ENCODE measurements at regions not wholly inside any gene's neighbourhood (a gene's known extent, or its start where the extent isn't known, plus 50 kb on each side); places are given as distances from the start of the nearest gene placed in this dataset.

DNA sequence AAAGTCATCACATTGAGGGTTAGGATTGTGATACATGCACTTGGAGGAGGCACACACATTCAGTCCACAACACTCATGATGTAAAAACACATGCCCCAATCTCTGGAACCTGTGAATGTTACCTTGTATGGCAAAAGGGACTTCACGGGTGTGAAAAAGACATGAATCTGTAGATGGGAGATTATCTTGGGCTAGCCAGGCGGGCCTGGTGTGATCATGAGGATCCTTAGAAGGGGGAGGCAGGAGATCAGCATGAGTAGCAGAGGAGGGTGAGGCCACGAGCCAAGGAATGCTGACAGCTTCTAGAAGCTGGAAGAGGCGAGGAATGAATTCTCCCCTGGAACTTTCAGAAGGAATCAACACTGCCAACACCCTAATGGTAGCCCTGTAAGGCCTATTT, 77.5 kb upstream of the ENPP6 start:
- intact Hi-C loops (cut with micrococcal nuclease), result no loop called here
- H3K9me3 Mint-ChIP-seq, result peaks cover 4% of the 10 kb centered on the region
- no peak overlapping the region for H3K27ac Mint-ChIP-seq
- H3K27me3 Mint-ChIP-seq, result no peaks in the 10 kb centered on the region
- peak; percentile 53 for DNase-seq
- no peaks in the 10 kb centered on the region for H3K4me1 Mint-ChIP-seq
- no peak overlapping the region for H3K4me3 Mint-ChIP-seq
- H3K36me3 Mint-ChIP-seq (ENCODE audit: low read depth), result no peaks in the 10 kb centered on the region

DNA sequence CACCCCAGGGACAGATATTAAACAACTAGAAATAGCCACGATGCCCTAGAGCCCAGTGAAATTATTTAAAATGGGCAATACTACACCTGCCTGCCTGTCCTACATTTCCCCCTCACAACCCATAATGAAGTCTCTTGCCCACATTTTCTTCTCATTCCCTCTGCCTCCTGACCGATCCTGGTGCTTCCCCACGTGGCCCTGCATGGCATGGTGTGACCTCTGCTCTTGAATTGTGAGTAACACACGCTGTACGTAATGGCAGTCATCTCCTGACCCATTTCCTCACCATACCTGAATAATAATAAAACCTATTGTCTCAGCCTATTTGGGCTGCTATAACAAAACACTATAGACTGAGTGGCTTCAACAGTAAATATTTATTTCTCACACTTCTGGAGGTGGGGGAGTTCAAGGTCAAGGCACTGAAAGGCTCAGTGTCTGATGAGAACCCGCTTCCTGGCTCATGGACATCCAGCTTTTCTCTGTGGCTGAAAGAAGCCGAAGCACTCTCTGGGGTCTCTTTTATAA, 77.0 kb upstream of the ENPP6 start:
- no peak overlapping the region for H3K4me3 Mint-ChIP-seq
- no peaks in the 10 kb centered on the region for H3K27me3 Mint-ChIP-seq
- peaks cover 4% of the 10 kb centered on the region for H3K9me3 Mint-ChIP-seq
- intact Hi-C loops (cut with micrococcal nuclease), result no loop called here
- H3K36me3 Mint-ChIP-seq (ENCODE audit: low read depth), result no peaks in the 10 kb centered on the region
- no peak overlapping the region for H3K27ac Mint-ChIP-seq
- DNase-seq, result peak; percentile 39
- H3K4me1 Mint-ChIP-seq, result peaks cover 2% of the 10 kb centered on the region

DNA sequence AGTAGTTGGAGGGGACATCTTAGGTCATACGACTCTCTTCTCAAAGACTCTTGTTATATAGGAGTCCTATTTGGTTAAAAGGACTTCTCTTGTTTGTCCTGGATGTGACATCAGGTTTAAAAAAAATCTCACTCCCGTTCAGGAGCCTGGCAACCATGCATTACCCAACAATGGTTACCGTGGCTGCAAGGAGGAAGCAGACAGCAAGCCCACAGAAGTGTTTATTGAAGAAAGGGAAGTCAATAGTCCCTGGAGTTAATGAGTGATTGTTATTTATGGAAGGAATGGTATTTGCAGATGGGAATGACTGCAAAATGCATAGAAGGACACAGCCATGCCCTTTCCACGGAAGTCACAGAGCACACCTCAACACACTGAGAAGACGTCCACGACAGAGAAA, 75.9 kb upstream of the ENPP6 start:
- Mint-ChIP-seq H3K9me3 (peaks cover 4% of the 10 kb centered on the region), H3K27ac (no peak overlapping the region), H3K4me3 (no peak overlapping the region), H3K27me3 (no peaks in the 10 kb centered on the region), H3K36me3 (ENCODE audit: low read depth) (no peaks in the 10 kb centered on the region), H3K4me1 (peaks cover 12% of the 10 kb centered on the region)
- peak; percentile 66 for DNase-seq
- intact Hi-C loops (cut with micrococcal nuclease), result no loop called here

DNA sequence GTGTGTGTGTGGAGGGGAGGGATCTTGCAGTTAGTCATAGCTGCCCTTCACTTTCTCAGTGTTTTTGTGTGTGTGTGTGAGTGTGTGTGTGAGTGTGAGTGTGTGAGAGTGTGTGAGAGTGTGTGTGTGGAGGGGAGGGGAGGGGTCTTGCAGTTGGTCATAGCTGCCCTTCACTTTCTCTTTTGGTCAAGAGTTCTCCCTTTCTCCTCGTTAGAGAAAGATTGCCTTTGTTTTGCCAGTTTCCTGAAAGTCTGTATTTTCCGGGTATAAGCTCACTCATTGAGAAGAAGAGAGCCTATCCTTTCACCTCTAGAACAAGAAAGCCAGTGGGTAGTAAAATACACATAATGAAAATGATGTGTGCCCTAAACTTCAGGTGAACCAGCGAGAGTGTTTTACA, 75.2 kb upstream of the ENPP6 start:
- DNase-seq, result no peak
- no peak overlapping the region for H3K4me3 Mint-ChIP-seq
- no peak overlapping the region for H3K27ac Mint-ChIP-seq
- peaks cover 18% of the 10 kb centered on the region for H3K4me1 Mint-ChIP-seq
- H3K27me3 Mint-ChIP-seq, result no peaks in the 10 kb centered on the region
- peaks cover 4% of the 10 kb centered on the region for H3K9me3 Mint-ChIP-seq
- intact Hi-C loops (cut with micrococcal nuclease), result no loop called here
- no peaks in the 10 kb centered on the region for H3K36me3 Mint-ChIP-seq (ENCODE audit: low read depth)

DNA sequence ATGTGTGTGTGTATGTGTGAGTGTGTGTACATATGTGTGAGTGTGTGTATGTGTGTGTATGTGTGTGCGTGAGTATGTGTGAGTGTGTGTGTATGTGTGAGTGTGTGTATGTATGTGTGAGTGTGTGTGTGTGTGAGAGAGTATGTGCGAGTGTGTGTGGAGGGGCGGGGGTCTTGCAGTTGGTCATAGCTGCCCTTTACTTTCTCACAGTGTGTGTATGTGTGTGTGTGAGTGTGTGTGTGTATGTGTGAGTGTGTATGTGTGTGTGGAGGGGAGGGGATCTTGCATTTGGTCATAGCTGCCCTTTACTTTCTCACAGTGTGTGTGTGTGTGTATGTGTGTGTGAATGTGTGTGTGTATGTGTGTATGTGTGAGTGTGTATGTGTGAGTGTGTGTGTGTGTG, 74.8 kb upstream of the ENPP6 start:
- Mint-ChIP-seq H3K4me3 (no peak overlapping the region), H3K4me1 (peaks cover 22% of the 10 kb centered on the region), H3K9me3 (peaks cover 4% of the 10 kb centered on the region), H3K27me3 (no peaks in the 10 kb centered on the region), H3K27ac (no peak overlapping the region), H3K36me3 (ENCODE audit: low read depth) (no peaks in the 10 kb centered on the region)
- intact Hi-C loops (cut with micrococcal nuclease), result no loop called here
- DNase-seq, result peak; percentile 47

DNA sequence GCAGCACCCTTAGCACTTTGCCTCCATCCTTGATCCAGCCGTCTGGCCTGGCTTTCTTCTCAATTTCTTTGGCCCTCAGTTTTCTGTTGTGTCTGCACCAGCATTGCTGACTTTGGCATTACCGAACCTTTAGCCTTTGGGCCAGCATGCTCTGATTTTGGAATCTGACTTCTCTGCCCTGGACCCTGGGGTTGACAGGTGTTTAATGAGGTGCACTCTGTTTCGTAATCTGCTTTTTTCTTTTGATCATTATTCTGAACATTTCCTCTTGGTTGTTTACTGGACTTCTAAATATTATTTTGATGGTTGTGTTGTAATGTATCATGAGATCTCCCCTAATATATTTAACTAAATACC, 71.5 kb upstream of the ENPP6 start:
- no peaks in the 10 kb centered on the region for H3K36me3 Mint-ChIP-seq (ENCODE audit: low read depth)
- DNase-seq, result no peak
- intact Hi-C loops (cut with micrococcal nuclease), result loop anchor here (2.0 kb wide), 1 partner anchor 46 kb away; no protein-coding TSS in a partner anchor
- no peaks in the 10 kb centered on the region for H3K27me3 Mint-ChIP-seq
- H3K27ac Mint-ChIP-seq, result peak overlapping the region; percentile 89
- H3K9me3 Mint-ChIP-seq, result no peaks in the 10 kb centered on the region
- no peak overlapping the region for H3K4me3 Mint-ChIP-seq
- peaks cover 36% of the 10 kb centered on the region for H3K4me1 Mint-ChIP-seq

DNA sequence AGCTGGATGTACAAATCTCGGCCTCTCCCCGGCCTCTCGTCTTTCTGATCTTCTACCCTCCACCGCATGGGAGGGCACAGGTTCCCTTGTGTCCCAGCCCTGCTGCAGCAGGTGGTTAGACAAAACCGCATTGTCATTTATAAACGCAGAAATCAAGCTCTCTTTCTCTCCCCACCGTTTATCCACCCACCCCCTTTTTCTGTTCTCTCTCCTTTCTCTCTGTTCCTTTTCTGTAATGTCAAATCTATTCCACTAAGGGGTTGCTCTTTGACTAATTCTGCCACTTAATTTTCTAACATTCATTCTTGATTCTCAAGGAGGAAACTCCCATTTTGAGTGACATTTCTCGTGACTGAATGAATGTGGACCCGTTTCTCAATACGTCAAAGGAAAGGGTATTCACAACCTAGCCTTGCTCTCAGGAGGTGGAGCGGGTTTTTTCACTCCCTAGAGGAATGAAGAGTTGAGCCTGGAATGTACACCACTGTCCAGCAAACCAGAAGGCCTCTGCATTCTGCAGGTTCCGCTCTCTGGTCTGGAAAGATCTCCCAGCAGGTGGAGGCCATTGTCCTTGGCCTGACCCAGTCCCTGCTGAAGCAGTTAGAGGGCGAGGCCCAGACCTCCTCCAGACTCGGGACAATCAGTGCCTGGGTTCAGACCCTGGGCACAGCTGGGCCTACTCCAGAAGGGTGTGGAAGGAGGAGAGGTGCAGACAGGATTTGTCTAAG, 70.9 kb upstream of the ENPP6 start:
- Mint-ChIP-seq H3K36me3 (ENCODE audit: low read depth) (no peaks in the 10 kb centered on the region), H3K27me3 (no peaks in the 10 kb centered on the region), H3K9me3 (no peaks in the 10 kb centered on the region), H3K4me3 (peak overlapping the region; percentile 57), H3K27ac (peak overlapping the region; percentile 89), H3K4me1 (peaks cover 37% of the 10 kb centered on the region)
- DNase-seq, result peak; percentile 72
- intact Hi-C loops (cut with micrococcal nuclease), result loop anchor here (1.0 to 2.0 kb wide), 9 partner anchors 8 to 246 kb away; partner anchors contain the start of gene IRF2

DNA sequence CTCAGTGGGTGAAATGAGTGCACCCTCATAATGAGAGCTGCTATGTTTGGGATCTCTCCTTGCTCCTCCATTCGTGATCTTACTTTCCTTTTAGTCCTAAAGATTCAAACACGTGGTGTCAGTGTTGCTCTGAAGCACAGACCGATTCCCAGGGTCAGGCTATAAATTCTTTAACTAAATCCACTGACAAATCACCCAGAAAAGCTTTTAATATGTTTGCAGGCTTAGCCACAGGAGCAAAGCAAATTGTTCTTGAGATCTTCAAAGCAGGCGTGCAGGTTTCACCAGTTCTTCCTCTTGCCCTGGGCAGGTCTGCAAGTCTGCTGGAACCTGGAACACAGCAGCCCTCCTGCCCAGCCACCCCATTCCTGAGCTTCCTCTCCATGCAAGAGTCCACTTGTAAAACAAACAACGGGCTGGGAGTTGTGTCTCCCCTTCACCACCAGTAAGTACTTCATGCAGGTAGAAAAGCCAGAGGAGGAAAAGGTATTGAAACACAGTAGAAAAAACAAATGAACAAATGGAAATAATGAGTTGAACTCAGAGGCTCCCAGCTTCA, 70.1 kb upstream of the ENPP6 start:
- Mint-ChIP-seq H3K36me3 (ENCODE audit: low read depth) (no peaks in the 10 kb centered on the region), H3K4me3 (peak overlapping the region; percentile 57), H3K9me3 (no peaks in the 10 kb centered on the region), H3K4me1 (peaks cover 45% of the 10 kb centered on the region), H3K27ac (peak overlapping the region; percentile 89), H3K27me3 (no peaks in the 10 kb centered on the region)
- peak; percentile 64 for DNase-seq
- intact Hi-C loops (cut with micrococcal nuclease), result loop anchor here (1.0 to 2.0 kb wide), 9 partner anchors 7 to 247 kb away; partner anchors contain the start of gene IRF2

DNA sequence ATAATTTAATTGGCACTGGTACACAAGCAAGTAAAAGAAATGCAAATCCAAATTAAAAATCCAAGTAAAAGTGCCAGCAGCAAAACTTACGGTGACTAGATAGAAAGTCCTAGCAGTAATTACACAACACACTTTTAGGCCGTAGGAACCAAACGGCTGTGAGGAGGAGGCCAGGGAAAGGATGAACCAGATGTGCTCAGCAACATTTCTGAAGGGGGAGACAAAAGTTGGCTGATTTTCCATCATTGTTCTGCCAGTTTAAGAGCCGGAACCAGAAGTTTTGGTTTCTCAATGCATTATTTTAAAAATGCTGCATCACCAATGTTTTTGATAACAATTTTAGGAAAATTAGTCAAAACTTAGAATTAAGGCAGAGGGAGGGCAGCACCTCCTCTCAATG, 68.7 kb upstream of the ENPP6 start:
- no peak overlapping the region for H3K4me3 Mint-ChIP-seq
- DNase-seq, result peak; percentile 14
- H3K9me3 Mint-ChIP-seq, result no peaks in the 10 kb centered on the region
- no peaks in the 10 kb centered on the region for H3K36me3 Mint-ChIP-seq (ENCODE audit: low read depth)
- intact Hi-C loops (cut with micrococcal nuclease), result no loop called here
- H3K4me1 Mint-ChIP-seq, result peaks cover 58% of the 10 kb centered on the region
- no peaks in the 10 kb centered on the region for H3K27me3 Mint-ChIP-seq
- no peak overlapping the region for H3K27ac Mint-ChIP-seq

DNA sequence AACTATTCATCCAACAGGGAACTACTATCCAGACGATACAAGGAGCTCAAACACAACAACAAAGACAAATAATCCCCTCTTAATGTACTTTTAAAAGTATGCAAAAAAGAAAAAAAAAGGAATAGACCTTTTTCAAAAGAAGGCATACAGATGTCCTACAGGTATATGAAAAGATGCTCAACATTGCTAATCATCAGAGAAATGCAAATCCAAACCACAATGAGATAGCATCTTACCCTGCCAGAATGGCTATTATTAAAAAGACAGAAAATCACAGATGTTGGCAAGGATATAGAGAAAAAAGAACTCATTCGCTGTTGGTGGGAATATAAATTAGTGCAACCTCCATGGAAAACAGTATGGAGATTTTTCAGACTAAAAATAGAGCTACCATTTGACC, 67.1 kb upstream of the ENPP6 start:
- Mint-ChIP-seq H3K27ac (no peak overlapping the region), H3K9me3 (no peaks in the 10 kb centered on the region), H3K27me3 (no peaks in the 10 kb centered on the region), H3K4me1 (peaks cover 72% of the 10 kb centered on the region), H3K36me3 (ENCODE audit: low read depth) (no peaks in the 10 kb centered on the region), H3K4me3 (no peak overlapping the region)
- no peak for DNase-seq
- intact Hi-C loops (cut with micrococcal nuclease), result loop anchor here (5.0 kb wide), 1 partner anchor 298 kb away; no protein-coding TSS in a partner anchor

DNA sequence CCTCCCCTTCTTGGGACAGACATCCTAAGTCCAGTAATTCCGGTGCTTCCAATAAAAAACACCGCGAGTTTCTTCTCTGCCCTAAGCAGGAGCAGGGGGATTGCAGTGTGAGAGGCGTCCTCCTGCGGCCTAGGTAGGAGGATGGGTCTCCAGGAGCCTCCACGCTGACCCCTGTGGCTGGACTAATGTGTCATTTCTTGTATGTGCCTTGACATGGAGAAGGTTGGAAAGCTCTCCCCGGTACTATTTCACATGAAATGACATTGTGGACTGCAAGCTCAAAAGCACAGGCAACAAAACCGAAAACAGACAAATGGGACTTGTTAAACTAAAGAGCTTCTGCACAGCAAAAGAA, 66.6 kb upstream of the ENPP6 start:
- H3K4me3 Mint-ChIP-seq, result no peak overlapping the region
- H3K9me3 Mint-ChIP-seq, result no peaks in the 10 kb centered on the region
- no peak for DNase-seq
- no peak overlapping the region for H3K27ac Mint-ChIP-seq
- intact Hi-C loops (cut with micrococcal nuclease), result loop anchor here (5.0 kb wide), 1 partner anchor 298 kb away; no protein-coding TSS in a partner anchor
- no peaks in the 10 kb centered on the region for H3K36me3 Mint-ChIP-seq (ENCODE audit: low read depth)
- H3K27me3 Mint-ChIP-seq, result no peaks in the 10 kb centered on the region
- peaks cover 73% of the 10 kb centered on the region for H3K4me1 Mint-ChIP-seq

DNA sequence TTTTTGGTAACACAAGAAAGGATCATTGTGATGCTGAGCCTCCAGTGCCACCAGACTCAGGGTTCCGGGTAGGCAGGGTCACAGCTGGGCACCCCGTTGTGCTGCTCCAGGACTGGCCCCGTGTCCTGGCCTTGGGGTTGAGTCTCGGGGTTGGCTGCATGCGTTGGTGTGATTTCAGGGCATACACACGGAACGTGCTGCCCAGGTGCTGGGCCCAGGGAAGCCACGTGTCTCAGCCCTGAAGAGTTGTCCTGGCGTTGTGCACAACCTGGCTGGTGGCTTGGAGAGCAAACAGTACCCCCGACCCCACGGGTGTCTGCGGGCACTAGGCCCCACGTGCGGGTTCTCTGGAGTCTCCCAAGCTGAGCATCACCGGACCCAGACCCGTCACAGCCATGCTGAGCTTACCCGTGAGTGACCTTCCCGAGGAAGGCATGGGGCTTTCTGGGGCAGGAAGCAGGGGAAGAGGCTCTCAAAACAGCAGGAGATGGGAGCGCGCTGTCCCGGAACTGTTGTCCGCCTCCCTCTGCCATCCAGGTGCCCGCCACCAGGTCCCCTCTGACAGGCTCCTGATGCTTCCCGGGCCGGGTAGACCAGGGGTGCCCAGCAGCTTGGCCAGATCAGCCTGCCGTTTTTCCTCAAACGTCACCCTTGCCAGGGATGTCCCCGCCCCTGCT, 66.1 kb upstream of the ENPP6 start:
- Mint-ChIP-seq H3K36me3 (ENCODE audit: low read depth) (peaks cover 1% of the 10 kb centered on the region), H3K9me3 (peaks cover under 1% of the 10 kb centered on the region), H3K4me3 (no peak overlapping the region), H3K27me3 (no peaks in the 10 kb centered on the region), H3K27ac (peak overlapping the region; percentile 90), H3K4me1 (peaks cover 69% of the 10 kb centered on the region)
- intact Hi-C loops (cut with micrococcal nuclease), result loop anchor here (1.0 to 5.0 kb wide), 6 partner anchors 27 to 366 kb away; partner anchors contain the start of genes CASP3 and PRIMPOL
- peak; percentile 53 for DNase-seq

DNA sequence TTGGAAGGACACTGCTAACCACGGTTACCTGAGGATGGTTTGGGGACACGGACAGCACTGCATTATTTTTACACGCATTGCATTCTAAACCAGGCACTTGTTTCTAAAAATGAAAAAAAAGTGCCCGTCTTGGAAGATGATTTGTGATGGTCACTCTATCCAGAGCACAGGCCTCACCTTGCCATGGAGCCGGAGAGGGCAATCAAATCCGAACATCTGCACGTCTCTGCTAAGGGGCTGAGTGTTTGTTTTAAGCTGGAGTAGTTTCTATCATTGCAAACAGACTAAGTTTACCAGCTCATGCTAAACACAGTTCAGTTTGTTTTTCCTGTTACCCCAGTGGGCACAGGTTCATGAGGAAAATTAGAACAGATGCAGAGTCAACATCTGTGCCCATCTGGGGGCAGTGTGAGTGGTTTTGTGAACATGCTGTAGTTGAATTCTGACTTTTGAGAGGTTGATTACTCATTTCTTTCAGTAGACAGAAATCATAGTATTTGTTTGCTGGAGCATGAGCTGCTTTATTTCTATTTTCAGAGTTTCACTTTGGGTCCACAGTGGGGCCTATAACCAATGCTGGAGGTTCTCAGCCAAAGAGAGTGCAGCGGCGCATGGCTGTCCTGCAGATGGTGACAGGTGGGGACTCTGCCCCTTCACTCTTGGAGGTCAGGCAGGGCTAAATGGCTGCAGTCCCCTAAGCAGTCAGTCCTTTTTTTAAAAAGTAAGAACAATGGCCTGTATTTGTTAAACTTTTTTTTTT, 65.4 kb upstream of the ENPP6 start:
- intact Hi-C loops (cut with micrococcal nuclease), result loop anchor here (1.0 to 5.0 kb wide), 7 partner anchors 27 to 366 kb away; partner anchors contain the start of genes CASP3, IRF2 and PRIMPOL
- Mint-ChIP-seq H3K4me1 (peaks cover 65% of the 10 kb centered on the region), H3K27me3 (no peaks in the 10 kb centered on the region), H3K27ac (peak overlapping the region; percentile 90), H3K4me3 (peak overlapping the region; percentile 72), H3K9me3 (peaks cover 4% of the 10 kb centered on the region), H3K36me3 (ENCODE audit: low read depth) (peaks cover 3% of the 10 kb centered on the region)
- peak; percentile 68 for DNase-seq
